SK-N-SH treated with all-trans-retinoic acid at 6 μM for 48 hours (cell line): ENCODE measurements at regions not wholly inside any gene's neighbourhood (a gene's known extent, or its start where the extent isn't known, plus 50 kb on each side); places are given as distances from the start of the nearest gene placed in this dataset.

Experiments used
- CREB5 ChIP-seq: fragments of 250-450 bp; sonication (Bioruptor Pico); IDR thresholded peaks from 2 replicates; pipeline ENCODE4 v1.5.1; 2020; ENCODE audit warnings: low read depth, mild to moderate bottlenecking, moderate library complexity
- ESRRG ChIP-seq: fragments of 250-450 bp; sonication (Bioruptor Pico); IDR thresholded peaks from 2 replicates; pipeline ENCODE4 v1.6.1; 2021; ENCODE audit warnings: mild to moderate bottlenecking
- GLIS3 ChIP-seq: fragments of 250-450 bp; sonication (Bioruptor Pico); IDR thresholded peaks from 2 replicates; pipeline ENCODE4 v1.5.0; 2020; ENCODE audit warnings: mild to moderate bottlenecking, moderate library complexity
- ZNF8 ChIP-seq: fragments of 450-650 bp; formaldehyde crosslinking; IDR thresholded peaks from 2 replicates; pipeline ENCODE4 v1.5.0; 2020; ENCODE audit warnings: mild to moderate bottlenecking, moderate library complexity

GRCh38 chr18:39296293-39296888 lies 1730.8 kb upstream of the CELF4 start:
- TF ChIP-seq CREB5 (no peak), ESRRG (CRISPR knock-in tag) (no peak), GLIS3 (CRISPR knock-in tag) (no peak), ZNF8 (CRISPR knock-in tag) (no peak)
